CD1c-positive myeloid dendritic cell (primary cell): ENCODE measurements at regions not wholly inside any gene's neighbourhood (a gene's known extent, or its start where the extent isn't known, plus 50 kb on each side); places are given as distances from the start of the nearest gene placed in this dataset.

ENCODE experiments used
- DNase-seq: peaks from one replicate; pipeline ENCODE4 v3.0.0-alpha.2; 2016; ENCODE audit errors: extremely low spot score

GRCh38 chr13:109436841-109437240 is 349.5 kb downstream of the IRS2 start:
- no peak for DNase-seq

DNA sequence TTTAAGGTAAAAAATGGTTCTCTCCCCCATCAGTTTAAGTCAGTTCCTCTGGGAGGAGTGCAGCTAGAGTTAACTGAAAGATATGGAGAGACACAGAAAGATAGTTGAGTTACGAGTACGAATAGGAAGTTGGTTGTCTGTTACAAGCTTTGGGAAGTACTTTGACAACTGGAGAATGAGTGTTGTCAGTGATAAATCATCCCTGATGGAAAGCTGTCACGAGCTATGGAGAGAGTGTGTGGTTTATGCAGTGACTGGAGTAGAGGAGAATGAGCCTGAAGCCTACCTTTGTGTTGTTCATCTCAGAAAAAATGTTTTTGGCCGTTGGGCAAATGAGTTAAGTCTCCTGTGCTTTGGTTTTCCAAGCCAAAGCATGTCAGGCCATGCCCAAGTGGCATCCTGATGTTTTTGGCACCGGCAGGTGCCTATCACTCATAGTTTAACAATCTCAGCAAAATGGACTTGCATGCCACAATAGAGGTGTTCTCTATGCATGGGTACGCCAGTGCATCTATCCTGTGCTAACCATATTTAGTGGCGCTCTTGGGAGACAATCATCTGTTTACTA is 350.2 kb downstream of the IRS2 start:
- DNase-seq, result no peak

DNA sequence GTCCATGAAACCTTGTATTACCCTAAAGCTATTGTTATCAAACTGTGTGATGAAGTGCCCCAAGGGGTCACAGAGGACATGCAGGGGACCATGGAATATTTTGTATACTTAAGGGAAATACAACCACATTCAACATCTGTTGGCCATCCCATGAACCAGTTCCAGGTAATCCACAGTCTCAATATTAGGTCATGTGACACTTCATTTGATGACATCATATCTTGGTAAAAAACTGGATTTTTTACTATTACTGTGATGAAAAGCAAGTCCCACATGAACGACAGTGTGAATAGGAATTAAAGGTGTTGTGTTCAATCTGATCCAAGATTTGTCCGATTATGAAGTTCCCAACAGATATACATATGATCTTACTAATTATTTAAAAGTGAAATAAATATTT is 355.2 kb downstream of the IRS2 start:
- no peak for DNase-seq

DNA sequence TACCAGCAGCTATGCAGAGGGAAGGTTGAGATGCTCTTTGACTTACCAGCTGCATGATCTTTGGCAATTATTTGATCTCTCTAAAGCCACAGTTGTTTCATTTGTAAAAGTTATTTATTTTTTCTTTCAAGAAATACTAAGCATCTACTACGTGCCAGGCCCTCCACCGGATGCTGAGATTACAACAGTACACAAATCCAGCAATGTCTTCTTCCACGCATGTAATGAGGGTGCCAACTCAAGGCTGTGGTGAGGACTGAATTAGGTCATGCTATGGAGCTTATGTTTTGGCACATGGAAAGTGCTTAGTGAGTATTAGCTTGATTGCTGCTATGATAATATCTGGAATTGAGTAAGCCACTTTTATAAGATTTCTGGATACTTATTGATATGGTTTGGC is 358.2 kb downstream of the IRS2 start:
- DNase-seq, result no peak

- DNase-seq, result no peak
Measured at GRCh38 chr13:109427695-109428094, 358.7 kb downstream of the IRS2 start.

DNA sequence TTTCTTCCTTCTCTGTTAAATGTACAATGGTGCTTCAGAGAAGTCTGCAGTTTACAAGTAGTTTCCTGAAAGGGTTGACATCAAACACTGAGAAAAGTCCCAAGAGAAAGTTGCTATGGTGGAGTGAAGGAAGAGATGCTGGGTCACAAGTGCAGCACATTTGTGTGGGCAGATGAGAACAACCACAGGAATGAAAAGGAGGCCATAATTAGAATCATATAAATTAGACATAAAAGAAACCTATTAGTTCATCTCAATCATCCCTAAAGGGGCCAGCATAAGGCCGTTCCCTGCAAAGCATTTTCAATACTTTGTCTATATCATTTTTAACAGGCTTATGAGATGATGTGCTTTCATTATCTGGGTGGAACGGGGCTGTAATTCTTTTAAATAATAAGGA is 359.2 kb downstream of the IRS2 start:
- DNase-seq, result no peak

DNA sequence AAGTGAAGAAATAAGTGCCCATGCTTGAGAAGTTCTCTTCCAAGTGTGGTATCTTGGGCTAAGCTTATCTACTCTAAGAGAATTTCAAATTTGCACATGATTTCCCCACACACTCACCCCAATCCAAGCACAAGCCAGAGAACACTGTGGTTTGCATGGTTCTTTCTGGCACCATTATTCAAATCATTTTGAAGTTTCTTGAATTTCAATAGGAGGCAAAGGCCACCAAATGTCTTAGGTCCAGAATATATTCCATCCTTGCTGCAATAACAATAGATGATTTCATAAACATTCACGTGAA is 359.7 kb downstream of the IRS2 start:
- no peak for DNase-seq

- DNase-seq, result no peak
Measured at GRCh38 chr13:109425821-109426689, 360.3 kb downstream of the IRS2 start.

- no peak for DNase-seq
Measured at GRCh38 chr13:109422161-109422560, 364.2 kb downstream of the IRS2 start.

- no peak for DNase-seq
Measured at GRCh38 chr13:109419896-109420295, 366.5 kb downstream of the IRS2 start.

- no peak for DNase-seq
Measured at GRCh38 chr13:109418111-109418510, 368.3 kb downstream of the IRS2 start.

DNA sequence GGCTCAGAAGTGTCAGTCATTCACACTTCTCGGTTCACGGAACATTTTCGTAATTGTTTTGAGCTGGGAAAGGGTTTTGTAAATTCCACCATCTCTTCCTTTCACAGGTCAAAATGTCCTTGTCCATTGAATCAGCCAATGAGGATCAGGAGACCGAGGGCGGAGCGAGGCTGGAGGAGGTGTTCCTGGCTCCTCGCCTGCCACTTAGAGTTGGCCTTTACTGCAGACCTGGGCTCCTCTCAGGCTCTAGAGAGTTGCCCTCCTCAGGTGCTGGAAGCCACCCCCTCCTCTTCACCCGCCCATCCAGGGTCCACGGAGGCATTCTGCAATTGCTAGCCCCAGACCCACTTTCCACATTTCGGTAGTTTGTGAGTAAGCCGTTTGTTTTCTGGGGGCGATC is 370.4 kb downstream of the IRS2 start:
- no peak for DNase-seq

DNA sequence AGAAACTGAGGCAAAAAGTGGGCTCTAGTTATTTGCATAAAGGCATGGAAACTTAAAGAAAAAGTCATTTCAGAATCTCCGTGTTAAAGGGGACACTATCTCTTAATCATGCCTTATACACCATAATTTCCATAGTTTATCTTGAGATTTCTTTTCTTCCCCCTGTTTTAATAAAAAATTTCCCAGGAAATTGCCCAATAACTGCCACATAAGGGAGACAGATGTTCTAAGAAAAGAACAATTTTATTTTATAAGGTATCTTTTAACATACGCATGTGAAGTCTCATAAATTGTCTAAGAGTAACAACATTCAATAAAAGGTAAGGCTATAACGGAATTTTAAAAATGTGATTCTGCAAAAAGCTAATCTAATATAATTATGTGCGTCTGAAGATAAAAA is 371.3 kb downstream of the IRS2 start:
- no peak for DNase-seq

- DNase-seq, result no peak
Measured at GRCh38 chr13:109412283-109412901, 374.0 kb downstream of the IRS2 start.

- no peak for DNase-seq
Measured at GRCh38 chr13:109410868-109411267, 375.5 kb downstream of the IRS2 start.

- DNase-seq, result no peak
Measured at GRCh38 chr13:109408591-109409382, 377.6 kb downstream of the IRS2 start.

GRCh38 chr13:109406376-109406992 is 379.9 kb downstream of the IRS2 start:
- no peak for DNase-seq

DNA sequence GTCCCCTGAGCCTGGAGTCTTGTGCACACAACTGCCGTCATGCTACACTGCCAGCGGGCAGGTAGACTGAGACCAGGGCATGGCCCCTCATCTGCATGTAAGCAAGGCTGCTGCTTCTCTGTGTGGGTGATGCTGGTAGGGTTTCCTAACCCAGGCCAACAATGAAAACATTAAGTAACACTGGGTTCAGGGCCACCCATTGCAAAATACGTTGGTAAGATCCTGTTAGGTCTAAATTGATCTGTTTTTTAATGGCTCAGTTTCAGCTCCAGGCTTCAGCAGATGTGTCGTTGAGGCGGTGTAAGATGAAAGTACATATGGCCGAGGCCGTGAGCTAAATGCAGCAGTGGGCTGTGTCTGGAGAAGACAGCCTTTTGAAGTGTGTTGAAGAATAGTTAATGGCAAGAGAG is 383.4 kb downstream of the IRS2 start:
- DNase-seq, result no peak

GRCh38 chr13:109401891-109402290 is 384.5 kb downstream of the IRS2 start:
- DNase-seq, result no peak

DNA sequence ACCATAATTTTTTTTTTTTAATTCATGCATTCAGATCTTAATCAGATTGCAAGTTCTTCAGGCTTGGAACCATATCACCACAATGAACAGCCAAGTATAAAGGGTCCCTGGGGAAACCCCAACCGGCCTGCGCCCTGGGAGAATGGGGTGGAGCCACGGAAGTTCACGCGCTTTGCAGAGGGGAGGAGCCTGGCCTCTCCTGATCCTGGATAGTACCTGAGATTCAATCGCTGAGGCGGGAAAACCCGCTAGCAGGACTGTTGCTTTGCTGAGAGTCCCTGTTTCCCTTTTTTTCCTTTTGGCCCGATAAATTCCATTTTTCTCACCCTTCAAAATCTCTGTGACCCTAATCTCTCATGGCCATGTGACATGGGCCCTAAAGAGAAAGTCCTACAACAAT is 385.1 kb downstream of the IRS2 start:
- DNase-seq, result no peak

- DNase-seq, result no peak
Measured at GRCh38 chr13:109400624-109401257, 385.6 kb downstream of the IRS2 start.

GRCh38 chr13:109400209-109400608 is 386.2 kb downstream of the IRS2 start:
- DNase-seq, result peak; percentile 26
